A673 (cell line): ENCODE measurements at regions not wholly inside any gene's neighbourhood (a gene's known extent, or its start where the extent isn't known, plus 50 kb on each side); places are given as distances from the start of the nearest gene placed in this dataset.
A peak's percentile ranks its signal among the peaks of the same experiment; 100 is the strongest.

Experiments
- BruUV-seq: library from RNA; stranded (reverse); fragments of 400-500 nt; replicated peaks from 2 replicates; lab custom pipeline; 2021; lab: Mats Ljungman, UMichigan
- CTCF ChIA-PET: fragments of 300-600 bp; sonication (Branson Sonifier 250); formaldehyde crosslinking; loops from one replicate; lab custom pipeline; 2022; ENCODE audit warnings: antibody characterized with exemption; lab: Charles Lee
- POLR2A ChIA-PET: fragments of 300-600 bp; sonication (Branson Sonifier 250); formaldehyde crosslinking; loops from one replicate; lab custom pipeline; 2022; ENCODE audit warnings: antibody characterized with exemption; ENCODE audit not compliant: low non-redundant PET; lab: Charles Lee
- DNase-seq: peaks from one replicate; pipeline ENCODE4 v3.0.0-alpha.2; 2015; ENCODE audit warnings: low spot score
- H3K27ac ChIP-seq: fragments of 200-600 bp; sonication (generic); 2 replicates; pipeline ENCODE4 v1.5.1; 2016; ENCODE audit warnings: mixed run types, low read depth, mild to moderate bottlenecking, mixed read lengths, antibody characterized with exemption, low read length; ENCODE audit not compliant: poor library complexity, severe bottlenecking
- H3K27me3 ChIP-seq: fragments of 200-600 bp; sonication (generic); replicated peaks from 2 replicates; pipeline ENCODE4 v1.6.1; 2017; ENCODE audit warnings: mixed run types, low read depth, mild to moderate bottlenecking, mixed read lengths, antibody characterized with exemption, low read length; ENCODE audit not compliant: insufficient read depth, poor library complexity
- H3K36me3 ChIP-seq: fragments of 200-600 bp; sonication (generic); 2 replicates; pipeline ENCODE4 v1.6.1; 2016; ENCODE audit warnings: mixed run types, mild to moderate bottlenecking, mixed read lengths, antibody characterized with exemption, low read length; ENCODE audit not compliant: insufficient read depth, poor library complexity, severe bottlenecking
- H3K4me1 ChIP-seq: fragments of 200-600 bp; sonication (generic); 2 replicates; pipeline ENCODE4 v1.6.1; 2017; ENCODE audit warnings: mixed run types, mild to moderate bottlenecking, mixed read lengths, antibody characterized with exemption, low read length; ENCODE audit not compliant: insufficient read depth, poor library complexity, severe bottlenecking
- H3K4me3 ChIP-seq: fragments of 200-600 bp; sonication (generic); 2 replicates; pipeline ENCODE4 v1.5.1; 2016; ENCODE audit warnings: low read depth, mixed run types, mild to moderate bottlenecking, mixed read lengths, low read length; ENCODE audit not compliant: poor library complexity, severe bottlenecking
- H3K9me3 ChIP-seq: fragments of 200-600 bp; sonication (generic); 2 replicates; pipeline ENCODE4 v1.6.1; 2016; ENCODE audit warnings: mixed run types, low read depth, mild to moderate bottlenecking, mixed read lengths, antibody characterized with exemption, low read length; ENCODE audit not compliant: poor library complexity, severe bottlenecking
- EZH2 ChIP-seq: fragments of 200-600 bp; sonication (generic); IDR thresholded peaks from 2 replicates; pipeline ENCODE4 v1.6.1; 2017; ENCODE audit warnings: borderline replicate concordance, low read depth, mild to moderate bottlenecking, mixed read lengths, antibody characterized with exemption, low read length; ENCODE audit not compliant: poor library complexity, severe bottlenecking
- intact Hi-C: fragments of 100-400 bp; cut with micrococcal nuclease; formaldehyde crosslinking; loops from one replicate; pipeline ENCODE4 v1.10.0; 2022; ENCODE audit not compliant: unreplicated experiment
- TF ChIP-seq, protein P1 (sequence below): fragments of 300-800, 200-600 bp; sonication (generic); conservative IDR thresholded peaks from 2 replicates; pipeline ENCODE4 v1.5.1; 2017; ENCODE audit warnings: low read depth, mild to moderate bottlenecking, antibody characterized with exemption, low read length, moderate library complexity, mixed read lengths

DNA sequence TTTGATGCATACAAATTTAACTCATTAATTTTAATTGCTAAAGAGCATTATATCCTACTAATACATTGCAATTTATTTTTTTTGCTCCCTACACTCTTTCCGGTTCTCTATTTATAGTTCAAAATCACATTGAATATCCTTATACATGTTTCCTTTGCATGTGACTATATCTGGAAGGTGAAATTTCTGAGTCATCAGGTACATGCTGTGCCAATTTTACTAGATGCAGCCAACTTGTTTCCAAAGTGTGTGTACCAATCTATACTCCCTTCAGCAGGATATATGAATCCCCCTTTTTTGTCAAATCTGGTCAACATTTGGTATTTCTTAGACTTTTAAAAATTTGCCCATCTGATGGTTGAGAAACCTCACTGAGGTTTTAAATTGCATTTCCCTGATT is 602.9 kb upstream of the CAMK1G start:
- Histone ChIP-seq H3K4me3 (no peak overlapping the region), H3K27me3 (no peaks in the 10 kb centered on the region), H3K27ac (no peak overlapping the region), H3K36me3 (no peaks in the 10 kb centered on the region), H3K4me1 (no peaks in the 10 kb centered on the region), H3K9me3 (no peaks in the 10 kb centered on the region)
- BruUV-seq: no TSS peak
- intact Hi-C loops: no loop called here
- no peak for DNase-seq
- no peak for TF ChIP-seq EZH2
- TF ChIP-seq, protein P1, sequence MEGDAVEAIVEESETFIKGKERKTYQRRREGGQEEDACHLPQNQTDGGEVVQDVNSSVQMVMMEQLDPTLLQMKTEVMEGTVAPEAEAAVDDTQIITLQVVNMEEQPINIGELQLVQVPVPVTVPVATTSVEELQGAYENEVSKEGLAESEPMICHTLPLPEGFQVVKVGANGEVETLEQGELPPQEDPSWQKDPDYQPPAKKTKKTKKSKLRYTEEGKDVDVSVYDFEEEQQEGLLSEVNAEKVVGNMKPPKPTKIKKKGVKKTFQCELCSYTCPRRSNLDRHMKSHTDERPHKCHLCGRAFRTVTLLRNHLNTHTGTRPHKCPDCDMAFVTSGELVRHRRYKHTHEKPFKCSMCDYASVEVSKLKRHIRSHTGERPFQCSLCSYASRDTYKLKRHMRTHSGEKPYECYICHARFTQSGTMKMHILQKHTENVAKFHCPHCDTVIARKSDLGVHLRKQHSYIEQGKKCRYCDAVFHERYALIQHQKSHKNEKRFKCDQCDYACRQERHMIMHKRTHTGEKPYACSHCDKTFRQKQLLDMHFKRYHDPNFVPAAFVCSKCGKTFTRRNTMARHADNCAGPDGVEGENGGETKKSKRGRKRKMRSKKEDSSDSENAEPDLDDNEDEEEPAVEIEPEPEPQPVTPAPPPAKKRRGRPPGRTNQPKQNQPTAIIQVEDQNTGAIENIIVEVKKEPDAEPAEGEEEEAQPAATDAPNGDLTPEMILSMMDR: no peak
- ChIA-PET CTCF (no interaction called here), POLR2A (no interaction called here)

DNA sequence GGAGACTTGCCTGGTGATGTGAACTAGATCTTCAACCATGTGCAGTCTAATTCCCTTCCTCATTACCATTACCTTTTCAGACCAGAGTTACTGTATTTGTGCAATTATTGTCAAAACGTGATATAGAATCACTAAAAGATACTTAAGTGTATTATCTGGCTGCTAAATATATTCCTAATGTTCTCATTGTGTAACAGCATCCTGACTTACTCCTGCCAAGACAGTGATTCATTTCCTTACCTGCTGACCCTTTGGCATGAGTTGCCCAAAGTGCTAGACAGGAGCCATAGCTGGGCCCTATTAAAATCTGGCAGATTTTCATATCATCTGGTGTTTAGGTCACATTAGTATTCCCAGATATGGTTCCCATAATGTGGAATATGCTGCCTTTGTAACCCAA is 598.3 kb upstream of the CAMK1G start:
- no peaks in the 10 kb centered on the region for H3K9me3 ChIP-seq
- CTCF ChIA-PET: no interaction called here
- no peak overlapping the region for H3K4me3 ChIP-seq
- no peak overlapping the region for H3K27ac ChIP-seq
- H3K27me3 ChIP-seq: no peaks in the 10 kb centered on the region
- H3K36me3 ChIP-seq: no peaks in the 10 kb centered on the region
- H3K4me1 ChIP-seq: no peaks in the 10 kb centered on the region
- no TSS peak for BruUV-seq
- peak; percentile 1 for DNase-seq
- intact Hi-C loops: no loop called here
- TF ChIP-seq, protein P1: no peak
- no peak for TF ChIP-seq EZH2
- POLR2A ChIA-PET: no interaction called here

DNA sequence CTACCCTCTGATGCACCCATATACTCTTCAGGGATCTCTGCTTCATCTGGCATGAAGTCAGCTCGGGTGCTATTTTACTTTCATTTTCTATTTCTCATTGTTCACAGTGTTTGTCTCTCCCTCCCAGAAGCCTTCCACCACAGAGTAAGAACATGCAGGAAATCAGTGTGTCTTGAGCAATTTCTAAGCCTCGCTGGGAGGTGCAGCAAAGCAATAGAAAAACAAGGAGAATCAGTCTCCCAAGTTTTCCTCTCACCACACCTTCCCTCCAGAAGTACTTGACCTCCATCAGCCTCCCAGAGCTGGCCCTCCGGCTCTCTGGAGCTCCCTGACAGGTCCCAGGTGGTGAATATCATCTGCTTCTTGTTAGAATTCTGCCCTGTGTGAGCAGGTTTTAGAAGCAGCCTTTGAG is 594.7 kb upstream of the CAMK1G start:
- no peaks in the 10 kb centered on the region for H3K4me1 ChIP-seq
- no TSS peak for BruUV-seq
- H3K9me3 ChIP-seq: no peaks in the 10 kb centered on the region
- peak overlapping the region; percentile 23 for H3K4me3 ChIP-seq
- CTCF ChIA-PET: no interaction called here
- no peak overlapping the region for H3K27ac ChIP-seq
- DNase-seq: peak; percentile 30
- no peaks in the 10 kb centered on the region for H3K36me3 ChIP-seq
- no peak for TF ChIP-seq EZH2
- TF ChIP-seq, protein P1: no peak
- intact Hi-C loops: no loop called here
- no peaks in the 10 kb centered on the region for H3K27me3 ChIP-seq
- POLR2A ChIA-PET: no interaction called here
